Ishikawa (cell line): ENCODE measurements at regions not wholly inside any gene's neighbourhood (a gene's known extent, or its start where the extent isn't known, plus 50 kb on each side); places are given as distances from the start of the nearest gene placed in this dataset.

Experiments
- CEBPB ChIP-seq: IDR thresholded peaks from 2 replicates; pipeline ENCODE4 v1.6.1; 2012
- CREB1 ChIP-seq: IDR thresholded peaks from 2 replicates; pipeline ENCODE4 v1.6.1; 2012; ENCODE audit warnings: low read depth
- EGR1 ChIP-seq: IDR thresholded peaks from 2 replicates; pipeline ENCODE4 v1.6.1; 2012
- EP300 ChIP-seq: IDR thresholded peaks from 2 replicates; pipeline ENCODE4 v1.6.1; 2012; ENCODE audit warnings: borderline replicate concordance
- FOXM1 ChIP-seq: IDR thresholded peaks from 2 replicates; pipeline ENCODE4 v1.6.1; 2012; ENCODE audit warnings: low read depth, borderline replicate concordance
- NFIC ChIP-seq: IDR thresholded peaks from 2 replicates; pipeline ENCODE4 v1.6.1; 2012
- RAD21 ChIP-seq: IDR thresholded peaks from 2 replicates; pipeline ENCODE4 v1.6.1; 2012; ENCODE audit warnings: low read depth
- TAF1 ChIP-seq: IDR thresholded peaks from 2 replicates; pipeline ENCODE4 v1.6.1; 2012; ENCODE audit warnings: low read depth, mild to moderate bottlenecking
- TCF12 ChIP-seq: IDR thresholded peaks from 2 replicates; pipeline ENCODE4 v1.6.1; 2012; ENCODE audit warnings: low read depth
- TEAD4 ChIP-seq: IDR thresholded peaks from 2 replicates; pipeline ENCODE4 v1.6.1; 2012
- YY1 ChIP-seq: IDR thresholded peaks from 2 replicates; pipeline ENCODE4 v1.6.1; 2012; ENCODE audit warnings: low read depth
- ZBTB7A ChIP-seq: IDR thresholded peaks from 2 replicates; pipeline ENCODE4 v1.6.1; 2012; ENCODE audit warnings: low read depth
- TF ChIP-seq, protein P1 (sequence below): IDR thresholded peaks from 2 replicates; pipeline ENCODE4 v1.6.1; 2012
- TF ChIP-seq, protein P2 (sequence below): IDR thresholded peaks from 2 replicates; pipeline ENCODE4 v1.6.1; 2012; ENCODE audit warnings: low read depth, mild to moderate bottlenecking
- TF ChIP-seq, protein P3 (sequence below): IDR thresholded peaks from 2 replicates; pipeline ENCODE4 v1.6.1; 2012

DNA sequence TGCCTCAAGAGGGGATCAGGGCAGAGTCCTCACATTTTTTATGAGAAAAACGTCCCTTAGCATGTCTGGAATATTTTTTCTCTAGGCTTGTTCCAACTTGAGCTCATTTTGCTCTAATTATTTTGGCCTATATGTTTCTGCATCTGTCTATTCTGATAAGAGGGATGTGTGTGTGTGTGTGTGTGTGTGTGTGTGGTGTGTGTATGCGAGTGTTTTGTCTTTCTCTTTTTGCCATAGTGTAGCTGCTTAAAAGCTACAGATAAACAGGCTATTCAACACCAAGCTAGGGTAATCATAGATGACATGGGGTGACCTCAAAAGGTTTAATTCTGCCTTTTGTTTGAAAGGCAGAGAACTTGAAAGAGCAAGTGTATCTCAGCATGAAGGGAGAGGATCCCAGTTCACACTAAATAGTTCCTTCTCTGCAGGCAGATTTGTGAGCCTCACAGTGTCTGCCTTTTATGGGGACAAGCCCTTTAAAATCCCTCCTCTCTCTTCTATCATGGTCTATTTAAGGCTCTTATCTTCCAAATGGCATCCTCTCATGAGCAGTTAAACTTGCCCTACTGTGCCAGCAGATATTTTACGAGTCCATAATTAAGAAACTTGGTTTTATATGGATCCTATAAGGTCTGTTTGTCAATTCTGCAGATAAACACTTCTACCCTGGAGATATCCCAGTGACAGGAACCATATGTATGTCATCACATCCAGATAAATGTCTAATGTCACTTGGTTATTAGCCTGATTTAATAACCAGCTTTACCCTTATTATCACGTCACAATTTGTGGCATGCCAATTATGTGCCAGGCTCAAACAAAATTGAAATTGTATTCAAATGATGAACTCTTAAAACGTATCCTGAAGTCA is 202.9 kb upstream of the MTPN start:
- TF ChIP-seq EGR1 (no peak), NFIC (no peak), EP300 (no peak)
- TF ChIP-seq, protein P1, sequence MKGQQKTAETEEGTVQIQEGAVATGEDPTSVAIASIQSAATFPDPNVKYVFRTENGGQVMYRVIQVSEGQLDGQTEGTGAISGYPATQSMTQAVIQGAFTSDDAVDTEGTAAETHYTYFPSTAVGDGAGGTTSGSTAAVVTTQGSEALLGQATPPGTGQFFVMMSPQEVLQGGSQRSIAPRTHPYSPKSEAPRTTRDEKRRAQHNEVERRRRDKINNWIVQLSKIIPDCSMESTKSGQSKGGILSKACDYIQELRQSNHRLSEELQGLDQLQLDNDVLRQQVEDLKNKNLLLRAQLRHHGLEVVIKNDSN = no peak

DNA sequence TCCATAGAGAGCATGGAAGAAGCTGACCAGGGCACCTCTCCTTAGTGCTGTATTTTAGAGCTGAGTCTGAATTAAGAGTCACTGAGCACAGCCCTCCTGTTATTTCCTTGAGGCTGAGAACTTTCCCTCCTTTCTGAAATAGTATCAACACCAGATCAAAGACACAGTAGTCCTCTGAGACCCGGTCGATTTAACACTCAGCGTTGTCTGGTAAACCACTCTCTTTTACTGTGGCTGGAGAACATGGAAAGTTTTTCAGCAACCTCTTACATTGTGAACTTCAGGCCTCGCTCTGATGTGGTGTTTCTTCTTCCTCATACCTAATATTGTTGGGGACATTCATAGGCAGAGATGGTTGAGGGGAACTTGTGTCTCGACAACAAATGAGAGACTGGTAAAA is 202.0 kb upstream of the MTPN start:
- TF ChIP-seq, protein P2, sequence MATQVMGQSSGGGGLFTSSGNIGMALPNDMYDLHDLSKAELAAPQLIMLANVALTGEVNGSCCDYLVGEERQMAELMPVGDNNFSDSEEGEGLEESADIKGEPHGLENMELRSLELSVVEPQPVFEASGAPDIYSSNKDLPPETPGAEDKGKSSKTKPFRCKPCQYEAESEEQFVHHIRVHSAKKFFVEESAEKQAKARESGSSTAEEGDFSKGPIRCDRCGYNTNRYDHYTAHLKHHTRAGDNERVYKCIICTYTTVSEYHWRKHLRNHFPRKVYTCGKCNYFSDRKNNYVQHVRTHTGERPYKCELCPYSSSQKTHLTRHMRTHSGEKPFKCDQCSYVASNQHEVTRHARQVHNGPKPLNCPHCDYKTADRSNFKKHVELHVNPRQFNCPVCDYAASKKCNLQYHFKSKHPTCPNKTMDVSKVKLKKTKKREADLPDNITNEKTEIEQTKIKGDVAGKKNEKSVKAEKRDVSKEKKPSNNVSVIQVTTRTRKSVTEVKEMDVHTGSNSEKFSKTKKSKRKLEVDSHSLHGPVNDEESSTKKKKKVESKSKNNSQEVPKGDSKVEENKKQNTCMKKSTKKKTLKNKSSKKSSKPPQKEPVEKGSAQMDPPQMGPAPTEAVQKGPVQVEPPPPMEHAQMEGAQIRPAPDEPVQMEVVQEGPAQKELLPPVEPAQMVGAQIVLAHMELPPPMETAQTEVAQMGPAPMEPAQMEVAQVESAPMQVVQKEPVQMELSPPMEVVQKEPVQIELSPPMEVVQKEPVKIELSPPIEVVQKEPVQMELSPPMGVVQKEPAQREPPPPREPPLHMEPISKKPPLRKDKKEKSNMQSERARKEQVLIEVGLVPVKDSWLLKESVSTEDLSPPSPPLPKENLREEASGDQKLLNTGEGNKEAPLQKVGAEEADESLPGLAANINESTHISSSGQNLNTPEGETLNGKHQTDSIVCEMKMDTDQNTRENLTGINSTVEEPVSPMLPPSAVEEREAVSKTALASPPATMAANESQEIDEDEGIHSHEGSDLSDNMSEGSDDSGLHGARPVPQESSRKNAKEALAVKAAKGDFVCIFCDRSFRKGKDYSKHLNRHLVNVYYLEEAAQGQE = no peak
- TF ChIP-seq ZBTB7A (no peak), TCF12 (no peak), YY1 (no peak), FOXM1 (no peak), CREB1 (no peak), CEBPB (no peak), EP300 (no peak), RAD21 (no peak), EGR1 (no peak), TEAD4 (no peak), TAF1 (no peak), NFIC (no peak)
- TF ChIP-seq, protein P1 = no peak
- TF ChIP-seq, protein P3, sequence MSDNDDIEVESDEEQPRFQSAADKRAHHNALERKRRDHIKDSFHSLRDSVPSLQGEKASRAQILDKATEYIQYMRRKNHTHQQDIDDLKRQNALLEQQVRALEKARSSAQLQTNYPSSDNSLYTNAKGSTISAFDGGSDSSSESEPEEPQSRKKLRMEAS = no peak

DNA sequence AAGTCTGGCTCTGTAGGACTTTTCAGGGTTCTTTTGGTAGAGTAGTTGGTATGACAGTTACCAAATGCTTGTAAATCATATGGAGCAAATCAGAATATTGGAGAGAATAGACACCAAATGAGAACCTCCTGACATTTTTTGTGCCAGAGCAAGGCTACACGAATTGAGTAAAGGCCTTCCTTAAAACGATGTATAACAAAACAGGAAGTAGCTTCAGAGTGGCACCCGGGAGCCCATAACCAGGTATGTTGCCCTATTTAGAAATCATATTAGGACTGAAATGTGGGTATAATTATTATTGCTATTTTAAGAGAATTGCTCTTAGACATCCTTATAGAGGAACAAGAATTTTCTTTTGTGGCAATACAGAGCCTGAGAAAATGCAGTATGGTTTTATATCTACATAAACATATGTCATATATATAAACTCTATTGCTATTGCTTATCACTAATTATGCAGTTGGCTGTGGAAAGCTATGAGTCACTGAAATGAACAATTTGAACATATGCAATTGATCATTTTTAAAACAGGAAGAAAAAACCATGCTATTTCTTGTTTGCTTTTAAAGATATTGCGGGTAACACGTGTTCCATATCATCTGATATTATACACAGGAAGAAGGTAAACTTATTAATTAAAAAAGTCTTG is 197.4 kb upstream of the MTPN start:
- TF ChIP-seq TAF1 (no peak), RAD21 (no peak), CEBPB (no peak), EGR1 (no peak), FOXM1 (no peak), YY1 (no peak), EP300 (no peak)
- TF ChIP-seq, protein P2 = no peak

DNA sequence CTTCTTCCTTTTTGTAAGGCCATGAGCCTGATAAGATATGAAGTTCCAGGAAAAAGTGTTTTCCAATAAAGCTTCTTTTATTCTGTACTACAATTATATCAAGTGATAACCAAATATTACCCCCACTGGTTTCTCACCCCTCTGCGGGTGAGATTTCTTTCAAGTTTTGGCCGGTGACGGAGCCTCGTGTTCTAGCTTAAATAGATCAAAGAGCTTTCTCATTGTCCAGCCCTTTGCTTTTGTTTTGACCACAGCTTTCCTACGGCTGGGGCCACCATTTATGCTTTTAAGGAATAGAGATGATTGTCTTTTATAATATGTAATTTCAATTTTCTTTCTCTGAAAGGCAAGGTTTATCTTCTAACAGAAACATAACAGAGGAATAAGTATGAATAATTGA is 196.7 kb upstream of the MTPN start:
- TF ChIP-seq EP300 = no peak
- TF ChIP-seq, protein P2 = no peak
- no peak for TF ChIP-seq TAF1
- no peak for TF ChIP-seq FOXM1
- TF ChIP-seq, protein P1 = no peak
- no peak for TF ChIP-seq NFIC
- TF ChIP-seq RAD21 = no peak
- no peak for TF ChIP-seq EGR1
- no peak for TF ChIP-seq YY1
- no peak for TF ChIP-seq TCF12
- no peak for TF ChIP-seq ZBTB7A
- TF ChIP-seq TEAD4 = no peak
- TF ChIP-seq CEBPB = no peak
- TF ChIP-seq, protein P3 = no peak
- TF ChIP-seq CREB1 = no peak
